ELR (cell line): ENCODE measurements at regions not wholly inside any gene's neighbourhood (a gene's known extent, or its start where the extent isn't known, plus 50 kb on each side); places are given as distances from the start of the nearest gene placed in this dataset.
"Not testable (repeated sequence)": the region's sequence is repeated elsewhere in the genome, so short reads cannot be mapped to it uniquely, and the experiment has no call there.

Source experiments
- DNase-seq: peaks from one replicate; pipeline ENCODE4 v3.0.0-alpha.2; 2015; ENCODE audit warnings: low read depth

DNA sequence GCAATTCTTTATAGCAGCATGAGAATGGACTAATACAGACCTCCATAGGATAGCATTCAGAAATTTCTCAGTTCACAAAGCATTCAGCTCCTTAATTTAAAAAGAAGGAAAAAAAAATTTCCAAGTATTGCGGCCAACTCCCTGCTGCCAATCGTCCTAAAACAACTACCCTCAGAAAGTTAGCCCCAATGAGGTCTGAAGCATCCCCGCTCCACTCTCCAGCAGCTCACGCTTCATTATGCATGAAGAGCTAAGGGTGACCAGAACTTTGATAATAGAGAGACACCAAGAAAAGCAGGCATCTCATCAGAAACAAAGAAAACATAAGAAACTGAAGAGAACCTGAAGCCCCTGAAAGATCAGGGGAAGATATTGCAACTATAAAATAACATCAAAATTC is 172.8 kb upstream of the NUDT4 start:
- no peak for DNase-seq

DNA sequence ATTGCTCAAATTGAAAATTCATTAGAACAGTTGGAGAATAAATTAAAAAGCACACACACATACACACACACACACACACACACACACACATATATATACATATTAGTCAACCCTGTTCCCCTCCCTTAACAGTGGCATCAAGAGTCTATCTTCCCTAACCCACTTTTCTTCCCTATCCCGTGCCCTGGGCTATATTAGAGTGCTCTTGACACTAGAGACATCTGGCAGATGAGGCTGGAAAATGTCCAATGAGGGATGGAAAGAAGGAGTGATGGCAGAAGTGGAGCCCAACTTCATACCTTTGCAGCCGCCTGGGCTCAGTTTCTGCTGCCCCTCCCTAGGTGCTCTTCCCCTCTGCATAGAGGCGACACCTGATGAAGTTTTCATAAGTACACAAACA is 172.4 kb upstream of the NUDT4 start:
- DNase-seq: no peak

DNA sequence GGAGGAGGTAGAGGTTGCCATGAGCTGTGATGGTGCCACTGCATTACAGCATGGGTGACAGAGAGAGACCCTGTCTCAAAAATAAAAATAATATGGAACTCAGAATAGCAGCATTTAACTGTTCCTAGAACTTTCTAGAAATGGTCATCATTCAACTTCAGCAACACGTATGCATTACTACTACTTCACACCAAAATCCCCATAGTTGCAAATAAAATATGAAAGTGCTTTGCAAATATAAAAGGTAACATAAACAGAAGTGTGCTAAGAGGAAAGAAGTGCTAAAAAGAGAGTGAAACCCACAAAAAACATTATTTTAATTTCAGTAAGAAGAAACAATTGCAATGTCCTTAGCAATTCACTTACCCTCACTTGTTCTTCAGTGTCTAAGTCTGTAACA is 169.7 kb upstream of the NUDT4 start:
- DNase-seq: no peak

DNA sequence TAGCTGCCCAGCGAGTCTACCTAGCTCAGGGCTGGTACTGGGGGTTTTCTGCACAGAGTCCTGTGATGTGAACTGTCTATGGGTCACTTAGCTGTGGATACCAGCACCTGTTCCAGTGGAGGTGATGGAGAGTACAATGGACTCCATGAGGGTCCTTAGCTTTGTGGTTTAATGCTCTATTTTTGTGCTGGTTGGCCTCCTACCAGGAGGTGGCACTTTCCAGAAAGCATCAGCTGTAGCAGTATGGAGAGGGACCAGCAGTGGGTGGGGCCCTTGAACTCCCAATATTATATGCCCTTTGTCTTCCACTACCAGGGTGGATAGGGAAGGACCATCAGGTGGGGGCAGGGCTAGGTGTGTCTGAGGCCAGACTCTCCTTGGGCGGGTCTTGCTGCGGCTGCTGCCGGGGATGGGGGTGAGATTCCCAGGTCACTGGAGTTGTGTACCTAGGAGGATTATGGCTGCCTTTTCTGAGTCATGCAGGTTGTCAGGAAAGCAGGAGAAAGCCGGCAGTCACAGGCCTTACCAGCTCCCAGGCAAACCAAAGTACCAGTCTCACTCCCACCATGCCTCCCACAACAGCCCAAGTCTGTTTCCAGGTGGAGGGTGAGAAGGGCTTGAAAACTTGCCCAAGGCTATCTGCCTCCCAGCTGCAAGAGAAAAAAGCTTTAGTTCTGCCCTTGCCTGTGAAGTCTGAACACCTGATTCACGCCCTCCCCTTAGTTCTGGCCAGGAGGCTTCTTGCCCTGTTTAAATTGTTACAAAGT is 163.0 kb upstream of the NUDT4 start:
- DNase-seq: no peak

DNA sequence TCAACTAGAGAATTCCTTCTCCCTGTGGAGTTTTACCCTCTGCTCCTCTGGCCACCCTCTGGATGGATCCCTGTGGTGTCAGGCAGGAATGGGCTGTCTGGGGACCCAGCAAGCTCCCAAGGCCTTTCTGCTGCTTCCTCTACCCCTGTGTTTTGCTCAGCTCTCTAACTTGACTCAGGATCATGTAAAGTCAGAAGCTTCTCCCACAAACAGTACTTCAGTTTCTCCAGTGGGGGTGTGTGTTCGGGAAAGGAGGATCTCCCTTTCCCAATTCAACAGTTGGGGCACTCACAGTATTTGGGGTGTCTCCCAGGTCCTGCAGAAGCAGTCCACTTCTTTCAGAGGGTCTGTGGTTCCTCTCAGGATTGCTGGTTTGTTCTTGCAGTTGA is 162.4 kb upstream of the NUDT4 start:
- DNase-seq: no peak

DNA sequence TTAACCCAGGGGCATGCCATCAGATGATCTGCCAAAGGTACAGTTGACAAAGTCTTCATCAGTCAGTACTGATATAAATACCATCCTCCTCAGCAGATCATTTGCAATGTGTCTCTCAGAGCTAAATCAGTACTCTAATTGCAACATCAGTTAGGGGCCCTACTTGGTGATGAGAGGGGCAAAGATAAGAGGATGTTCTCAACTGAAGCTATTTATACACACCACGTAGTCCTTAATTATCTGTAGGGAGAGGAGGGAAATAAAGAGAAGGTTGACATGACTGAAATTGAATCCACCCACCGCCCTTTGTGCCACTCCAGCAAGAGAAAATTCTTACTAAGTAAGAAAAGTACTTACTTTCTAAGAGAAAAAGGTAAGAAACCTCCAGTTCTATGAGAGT is 157.8 kb upstream of the NUDT4 start:
- DNase-seq: no peak

DNA sequence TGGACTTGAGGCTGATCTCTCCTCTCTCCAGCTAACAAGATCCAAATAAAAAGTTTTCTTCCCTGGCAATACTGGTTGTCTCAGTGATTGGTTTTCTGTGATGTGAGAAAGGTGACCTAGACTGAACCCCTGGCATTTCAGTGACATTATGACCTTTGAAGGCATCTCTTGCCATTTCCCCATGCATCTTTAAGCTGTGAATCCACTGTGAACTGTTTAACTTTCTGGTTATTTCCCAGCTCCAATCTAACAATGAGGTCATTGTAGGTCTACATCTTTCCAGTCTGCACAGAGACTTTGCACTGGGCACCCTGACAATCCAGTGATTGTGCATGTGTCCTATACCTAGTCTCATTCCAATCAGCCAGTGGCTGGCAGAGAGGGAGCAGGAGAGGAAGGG is 155.9 kb upstream of the NUDT4 start:
- DNase-seq: no peak

DNA sequence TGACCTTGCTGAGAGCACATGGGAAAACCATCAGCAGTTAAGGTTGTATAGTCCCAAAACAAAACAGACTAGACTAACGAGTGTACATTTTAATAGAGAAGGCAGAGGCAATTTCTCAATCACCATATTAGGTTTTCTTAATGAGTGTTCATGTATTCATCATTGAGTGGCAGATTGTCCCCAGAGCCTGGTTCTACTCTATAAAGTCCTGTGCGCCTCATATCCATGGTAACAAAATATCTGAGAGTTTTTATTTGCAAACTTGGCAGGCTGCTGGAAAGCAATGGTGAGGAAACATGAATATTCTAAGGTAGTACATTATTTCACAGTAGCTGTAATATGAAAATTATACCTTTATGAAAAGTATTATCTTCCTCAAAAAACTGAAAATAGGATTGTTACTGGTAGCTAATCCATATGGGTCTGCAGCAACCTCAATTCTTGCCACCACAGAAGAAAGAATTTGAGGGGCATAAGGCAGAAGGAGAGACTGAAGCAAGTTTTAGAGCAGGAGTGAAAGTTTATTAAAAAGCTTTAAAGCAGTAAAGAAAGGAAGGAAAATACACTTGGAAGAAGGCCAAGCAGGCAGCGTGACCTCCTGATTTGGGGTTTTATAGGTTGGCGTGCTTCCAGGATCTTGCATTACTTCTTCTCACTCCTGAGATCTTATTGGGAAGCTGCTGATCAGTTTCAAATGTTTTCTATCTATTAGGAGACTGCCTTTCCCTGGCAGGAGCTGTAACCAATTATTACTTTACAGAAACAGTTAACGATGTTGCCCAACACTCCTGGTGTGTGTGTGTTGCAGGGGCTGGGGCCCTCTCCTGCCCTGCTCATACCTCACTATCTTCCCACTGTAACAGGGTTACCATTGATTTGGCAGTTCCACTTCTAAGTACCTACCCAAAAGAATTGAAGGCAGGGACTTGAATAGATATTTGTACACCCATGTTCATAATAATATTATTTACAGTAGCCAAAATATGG is 154.0 kb upstream of the NUDT4 start:
- no peak for DNase-seq

DNA sequence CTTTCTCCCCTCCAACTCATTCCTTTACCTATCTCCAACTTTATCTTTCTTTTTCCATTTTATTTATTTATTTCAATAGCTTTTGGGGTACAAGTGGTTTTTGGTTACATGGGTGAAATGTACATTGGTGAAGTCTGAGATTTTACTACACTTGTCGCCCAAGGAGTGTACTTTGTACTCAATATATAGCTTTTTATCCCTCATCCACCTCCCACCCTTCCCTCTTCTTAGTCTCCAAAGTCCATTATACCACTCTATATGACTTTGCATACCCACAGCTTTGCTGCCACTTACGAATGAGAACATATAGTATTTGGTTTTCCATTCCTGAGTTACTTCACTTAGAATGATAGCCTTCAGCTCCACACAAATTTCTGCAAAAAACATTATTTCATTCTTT is 152.6 kb upstream of the NUDT4 start:
- no peak for DNase-seq

DNA sequence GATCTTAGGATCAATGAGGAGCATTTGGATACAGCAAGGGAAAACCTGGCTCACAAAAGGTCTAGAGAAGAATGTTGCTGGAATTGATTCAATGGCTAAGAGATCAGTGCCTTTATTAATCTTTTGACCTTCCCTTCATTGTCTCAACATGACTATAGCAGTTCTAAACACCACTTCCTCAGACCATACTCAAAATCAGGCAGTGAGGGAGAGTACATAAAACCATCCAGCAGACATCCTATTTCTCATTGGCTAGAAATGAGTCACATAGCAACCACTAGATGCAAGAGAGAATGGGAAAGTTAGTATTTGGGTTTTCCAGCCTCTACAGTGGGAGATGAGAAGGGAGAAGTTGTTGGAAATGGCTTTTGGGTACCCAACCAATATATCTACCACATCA is 151.4 kb upstream of the NUDT4 start:
- DNase-seq: peak; percentile 51

DNA sequence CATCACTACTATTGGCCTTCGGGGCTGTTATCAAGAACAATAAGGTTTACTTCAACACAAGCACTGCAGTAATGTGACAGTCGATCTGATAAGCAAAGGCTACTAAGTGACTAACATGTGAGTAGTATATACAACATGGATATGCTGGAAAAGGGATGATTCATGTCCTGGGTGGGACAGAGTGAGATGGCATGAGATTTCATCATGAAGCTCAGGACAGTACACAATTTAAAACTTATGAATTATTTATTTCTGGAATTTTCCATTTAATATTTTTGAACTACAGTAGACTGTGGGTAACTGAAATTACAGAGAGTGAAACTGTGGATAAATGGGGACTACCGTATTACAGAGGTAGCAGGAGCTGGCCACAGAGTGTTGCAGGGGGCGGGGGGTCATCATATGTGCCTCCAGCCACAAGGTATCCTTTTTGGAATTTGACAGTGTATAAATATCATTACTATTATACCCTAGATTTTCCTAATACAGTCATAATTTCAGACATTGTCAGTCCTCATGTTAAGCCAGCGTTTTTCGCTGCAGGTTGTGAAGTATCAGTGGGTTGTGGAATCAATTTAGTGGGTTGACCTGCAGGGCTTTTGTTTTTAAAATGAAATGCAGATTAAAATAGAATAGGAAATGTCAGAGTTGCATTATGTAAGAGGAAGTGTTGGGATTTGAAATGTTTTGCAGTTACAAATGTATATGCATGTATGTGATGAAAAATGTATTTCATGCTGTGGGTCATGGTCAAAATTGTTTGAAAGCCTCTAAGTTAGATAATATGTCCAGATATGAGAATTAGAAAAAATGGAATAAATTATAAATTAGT is 148.0 kb upstream of the NUDT4 start:
- DNase-seq: peak; percentile 97

DNA sequence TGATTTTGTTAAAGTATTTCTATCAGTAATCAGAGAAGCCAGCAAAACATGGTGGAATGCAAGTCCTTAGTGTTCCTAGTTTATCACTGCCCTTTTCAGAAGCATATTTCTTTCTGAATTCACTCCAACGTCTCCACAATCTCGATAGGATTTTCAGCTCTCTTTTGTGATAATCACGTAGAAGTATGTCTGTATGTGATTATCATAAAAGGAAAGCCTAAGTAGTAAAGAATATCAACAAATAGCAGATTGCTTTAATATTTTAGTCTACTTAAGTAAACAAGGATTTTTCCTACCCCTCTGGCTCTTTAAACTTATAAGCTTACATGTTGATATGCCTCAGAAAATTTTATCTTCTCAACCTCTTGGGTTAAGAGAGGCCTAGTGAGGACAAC is 147.4 kb upstream of the NUDT4 start:
- no peak for DNase-seq

DNA sequence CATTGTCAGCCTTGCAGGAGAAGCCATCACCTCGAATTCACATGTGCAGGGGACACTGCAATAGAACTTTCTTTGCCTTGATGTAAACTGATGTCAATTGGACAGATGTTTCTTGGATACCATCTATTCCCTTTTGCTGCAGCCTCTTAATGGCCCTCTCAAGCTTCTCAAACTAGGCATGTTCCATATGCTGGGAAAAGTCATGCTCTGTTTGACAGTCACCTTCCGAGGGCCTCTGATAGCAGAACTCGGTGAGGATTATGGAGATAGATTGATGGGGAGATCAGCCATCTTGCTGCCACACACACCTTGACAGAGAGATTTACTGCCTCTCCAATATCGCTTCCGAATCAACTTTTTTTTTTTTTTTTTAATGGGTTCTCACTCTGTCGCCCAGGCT is 145.8 kb upstream of the NUDT4 start:
- DNase-seq: no peak

DNA sequence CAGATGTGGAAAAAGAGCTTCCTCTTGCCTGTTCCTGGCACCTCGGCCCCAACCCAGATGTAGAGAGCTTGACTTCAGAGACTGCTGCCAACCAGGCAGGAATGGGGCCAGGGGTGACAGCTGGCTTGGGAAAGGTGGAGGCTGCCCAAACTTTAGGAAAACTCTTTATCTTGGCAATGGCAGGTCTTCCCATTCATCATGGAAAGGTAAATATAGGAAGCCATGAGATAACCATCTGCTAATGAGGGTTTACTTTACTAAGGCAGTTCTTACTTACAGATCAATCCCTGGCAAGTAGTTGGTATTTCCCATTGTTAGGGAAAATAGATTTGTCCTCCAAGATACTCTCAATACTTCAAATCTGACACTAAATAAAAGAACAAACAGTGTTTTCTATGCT is 143.1 kb upstream of the NUDT4 start:
- no peak for DNase-seq

DNA sequence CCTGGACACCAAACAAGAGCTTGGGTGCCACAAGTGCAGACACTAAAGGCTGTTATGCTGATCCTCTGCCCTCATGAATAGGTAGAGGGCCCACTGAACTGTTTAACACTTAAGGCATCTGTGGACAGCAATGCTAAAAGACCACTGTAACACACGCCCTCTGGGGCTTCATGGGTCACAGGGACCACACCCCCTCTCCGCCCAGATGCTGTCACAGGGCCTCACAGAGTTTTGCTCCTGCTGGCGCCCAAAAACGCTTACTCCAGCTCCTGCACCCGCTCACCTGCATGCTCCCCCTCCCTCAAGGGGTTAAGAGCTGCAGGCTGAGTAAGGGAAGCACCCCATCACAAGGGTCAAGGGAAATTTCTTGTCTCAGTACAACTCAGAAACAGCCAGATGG is 141.8 kb upstream of the NUDT4 start:
- DNase-seq: no peak

DNA sequence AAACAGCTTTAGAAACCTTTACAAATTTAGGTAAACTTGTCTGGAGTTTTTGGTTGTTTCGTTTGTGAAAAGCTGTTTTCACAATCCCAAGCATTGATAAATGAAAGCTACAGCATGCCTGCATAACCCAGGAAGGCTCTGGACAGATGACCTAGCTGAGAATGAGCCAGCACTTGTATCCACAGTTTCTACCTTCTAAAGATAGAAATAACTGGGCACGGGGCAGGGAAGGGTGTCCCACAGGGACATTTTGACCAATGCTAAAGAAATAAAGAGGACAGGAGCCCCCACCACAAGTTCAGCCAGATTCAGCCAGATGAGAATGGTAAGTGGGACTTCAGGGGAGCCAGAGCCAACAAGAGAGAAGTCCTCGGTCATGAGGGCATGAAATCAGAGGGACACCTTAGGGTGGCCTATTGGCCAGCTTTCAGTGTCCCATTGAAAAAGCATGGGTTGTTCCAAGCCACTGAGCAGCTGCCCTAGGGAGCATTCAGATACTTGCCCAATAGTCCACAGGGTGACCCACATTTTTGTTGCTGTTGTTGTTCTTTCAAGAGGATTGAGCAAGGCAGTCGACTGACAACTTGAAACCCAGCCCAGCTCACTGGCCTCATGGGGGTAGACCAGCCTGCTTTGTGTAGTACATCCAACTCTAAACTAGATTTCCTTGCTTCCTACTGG is 140.3 kb upstream of the NUDT4 start:
- no peak for DNase-seq

DNA sequence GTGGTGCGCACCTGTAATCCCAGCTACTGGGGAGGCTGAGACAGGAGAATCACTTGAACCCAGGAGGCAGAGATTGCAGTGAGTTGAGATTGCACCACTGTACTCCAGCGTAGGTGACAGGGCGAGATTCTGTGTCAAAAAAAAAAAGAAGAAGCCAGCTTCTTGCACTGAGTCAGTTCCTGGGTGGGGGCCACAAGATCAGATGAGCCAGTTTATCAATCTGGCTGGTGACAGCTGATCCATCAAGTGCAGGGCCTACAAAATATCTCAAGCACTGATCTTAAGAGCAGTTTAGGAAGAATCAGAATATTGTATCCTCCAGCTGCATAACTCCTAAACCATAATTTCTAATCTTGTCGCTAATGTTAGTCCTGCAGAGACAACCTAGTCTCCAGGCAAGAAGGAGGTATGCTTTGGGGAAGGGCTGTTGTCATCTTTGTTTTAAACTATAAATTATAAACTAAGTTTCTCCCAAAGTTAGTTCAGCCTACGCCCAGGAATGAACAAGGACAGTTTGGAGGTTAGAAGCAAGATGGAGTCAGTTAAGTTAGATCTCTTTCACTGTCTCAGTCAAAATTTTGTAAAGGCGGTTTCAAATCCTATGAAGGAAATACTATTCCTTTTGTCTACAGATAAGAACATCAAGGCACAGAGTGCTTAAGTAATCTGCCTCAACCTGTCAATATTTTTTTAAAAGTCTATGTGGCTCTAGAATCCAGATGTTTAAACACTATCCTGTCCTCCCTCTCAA is 139.0 kb upstream of the NUDT4 start:
- DNase-seq: not testable (repeated sequence)

DNA sequence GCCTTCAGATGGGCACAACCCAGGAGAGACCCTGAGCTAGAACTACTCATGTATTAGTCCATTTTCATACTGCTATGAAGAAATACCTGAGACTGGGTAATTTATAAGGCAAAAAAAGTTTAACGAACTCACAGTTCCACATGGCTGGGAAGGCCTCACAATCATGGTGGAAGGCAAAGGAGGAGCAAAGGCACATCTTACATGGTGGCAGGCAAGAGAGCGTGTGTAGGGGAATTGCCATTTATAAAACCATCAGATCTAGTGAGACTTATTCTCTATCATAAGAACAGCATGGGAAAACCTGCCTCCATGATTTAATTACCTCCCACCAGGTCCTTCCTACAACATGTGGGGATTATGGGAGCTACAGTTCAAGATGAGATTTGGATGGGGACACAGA is 137.9 kb upstream of the NUDT4 start:
- DNase-seq: not testable (repeated sequence)

DNA sequence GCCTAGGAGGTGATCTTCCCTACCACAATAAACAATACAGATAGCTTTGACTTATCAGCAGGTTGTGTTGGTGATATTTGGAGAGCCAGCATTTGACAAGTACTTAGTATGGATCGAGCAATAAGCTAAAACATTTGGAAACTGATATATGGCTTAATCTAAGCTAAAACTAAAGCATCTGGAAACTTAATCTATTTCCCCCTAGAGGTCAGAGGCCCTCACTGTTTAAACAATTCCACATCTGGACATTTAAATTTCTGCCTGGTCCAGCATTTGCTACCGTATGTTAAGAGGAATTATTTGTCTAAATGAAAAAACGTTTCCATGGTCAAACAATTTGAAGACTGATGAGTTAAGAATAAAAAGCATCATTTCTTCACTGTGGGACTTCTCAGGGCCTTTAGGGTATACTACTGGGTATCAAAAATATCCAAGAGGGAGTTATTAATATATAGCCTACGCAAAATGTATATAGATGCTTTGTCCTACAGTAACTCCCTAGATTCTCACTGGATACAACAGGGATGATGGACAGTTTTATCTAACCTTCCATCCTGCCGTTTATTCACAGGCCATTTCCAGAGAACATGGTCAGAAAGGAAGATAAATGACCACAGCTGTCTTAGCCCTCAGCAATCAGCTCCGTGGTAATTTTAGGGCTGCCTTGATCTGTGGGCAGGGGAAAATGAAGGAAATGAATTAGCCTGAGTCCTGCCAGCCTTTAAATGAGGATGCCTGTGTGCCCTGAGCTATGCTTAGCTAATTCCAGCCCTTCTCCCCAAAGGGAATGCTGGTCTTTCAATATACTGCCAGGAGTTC is 135.4 kb upstream of the NUDT4 start:
- DNase-seq: no peak

DNA sequence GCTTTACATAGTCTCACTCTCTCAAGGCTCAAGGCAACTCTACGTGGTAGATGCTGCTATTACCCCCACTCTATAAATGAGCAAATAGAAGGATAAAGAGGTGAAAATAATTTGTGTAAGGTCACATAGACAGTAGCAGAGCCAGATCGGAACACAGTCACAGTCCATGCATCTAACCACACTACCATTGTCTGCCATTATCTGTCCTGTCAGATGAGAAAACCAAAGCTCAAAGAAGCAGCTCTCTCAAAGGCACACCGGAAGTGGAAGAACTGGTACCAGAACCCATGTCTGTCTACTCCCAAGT is 134.4 kb upstream of the NUDT4 start:
- DNase-seq: no peak
